A673 (cell line): ENCODE measurements at regions not wholly inside any gene's neighbourhood (a gene's known extent, or its start where the extent isn't known, plus 50 kb on each side); places are given as distances from the start of the nearest gene placed in this dataset.

Source experiments
- EZH2 ChIP-seq: fragments of 200-600 bp; sonication (generic); IDR thresholded peaks from 2 replicates; pipeline ENCODE4 v1.6.1; 2017; ENCODE audit warnings: borderline replicate concordance, low read depth, mild to moderate bottlenecking, mixed read lengths, antibody characterized with exemption, low read length; ENCODE audit not compliant: poor library complexity, severe bottlenecking
- TF ChIP-seq, protein P1 (sequence below): fragments of 300-800, 200-600 bp; sonication (generic); conservative IDR thresholded peaks from 2 replicates; pipeline ENCODE4 v1.5.1; 2017; ENCODE audit warnings: low read depth, mild to moderate bottlenecking, antibody characterized with exemption, low read length, moderate library complexity, mixed read lengths

DNA sequence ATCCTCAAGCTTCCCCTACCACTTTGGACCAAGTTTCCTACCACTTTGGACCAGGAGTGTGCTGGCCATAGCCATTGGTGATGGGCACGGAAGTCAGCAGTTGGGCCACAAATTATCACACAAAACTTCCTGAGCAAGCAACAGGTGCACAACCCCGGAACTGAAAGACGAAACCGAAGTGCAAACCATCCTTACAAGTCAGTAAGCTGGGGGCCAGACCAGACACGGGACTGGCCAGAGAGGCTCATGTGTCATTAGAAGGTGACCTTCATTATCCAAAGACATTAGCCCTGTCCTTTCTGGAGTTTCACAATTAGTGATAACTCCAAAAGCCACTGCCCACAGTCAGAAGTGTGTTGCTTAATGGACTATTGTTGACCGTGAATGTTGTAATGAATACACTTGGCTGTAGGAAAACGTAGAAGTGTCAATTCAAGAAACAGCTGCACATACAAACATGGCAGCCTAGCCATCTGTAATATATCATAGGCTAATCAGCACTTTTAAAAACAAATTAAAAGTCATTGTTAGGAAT lies 244.1 kb upstream of the IRS2 start:
- TF ChIP-seq, protein P1, sequence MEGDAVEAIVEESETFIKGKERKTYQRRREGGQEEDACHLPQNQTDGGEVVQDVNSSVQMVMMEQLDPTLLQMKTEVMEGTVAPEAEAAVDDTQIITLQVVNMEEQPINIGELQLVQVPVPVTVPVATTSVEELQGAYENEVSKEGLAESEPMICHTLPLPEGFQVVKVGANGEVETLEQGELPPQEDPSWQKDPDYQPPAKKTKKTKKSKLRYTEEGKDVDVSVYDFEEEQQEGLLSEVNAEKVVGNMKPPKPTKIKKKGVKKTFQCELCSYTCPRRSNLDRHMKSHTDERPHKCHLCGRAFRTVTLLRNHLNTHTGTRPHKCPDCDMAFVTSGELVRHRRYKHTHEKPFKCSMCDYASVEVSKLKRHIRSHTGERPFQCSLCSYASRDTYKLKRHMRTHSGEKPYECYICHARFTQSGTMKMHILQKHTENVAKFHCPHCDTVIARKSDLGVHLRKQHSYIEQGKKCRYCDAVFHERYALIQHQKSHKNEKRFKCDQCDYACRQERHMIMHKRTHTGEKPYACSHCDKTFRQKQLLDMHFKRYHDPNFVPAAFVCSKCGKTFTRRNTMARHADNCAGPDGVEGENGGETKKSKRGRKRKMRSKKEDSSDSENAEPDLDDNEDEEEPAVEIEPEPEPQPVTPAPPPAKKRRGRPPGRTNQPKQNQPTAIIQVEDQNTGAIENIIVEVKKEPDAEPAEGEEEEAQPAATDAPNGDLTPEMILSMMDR = no peak
- TF ChIP-seq EZH2 = no peak
